Stimulated activated naive CD8-positive, alpha-beta T cell treated with anti-CD3 and anti-CD28 coated beads, Interleukin-15, Interleukin-2, amounts not matched to agents 100 ng/mL and 50 ng/mL, for 24 hours (primary cell): ENCODE measurements at regions not wholly inside any gene's neighbourhood (a gene's known extent, or its start where the extent isn't known, plus 50 kb on each side); places are given as distances from the start of the nearest gene placed in this dataset.
"Not testable (repeated sequence)": the region's sequence is repeated elsewhere in the genome, so short reads cannot be mapped to it uniquely, and the experiment has no call there.

ENCODE experiments used
- H3K27ac Mint-ChIP-seq: one replicate; pipeline ENCODE4 v1.8.0; 2021; ENCODE audit warnings: mild to moderate bottlenecking, mixed read lengths
- H3K27me3 Mint-ChIP-seq: one replicate; pipeline ENCODE4 v1.8.0; 2021; ENCODE audit warnings: mixed read lengths
- H3K36me3 Mint-ChIP-seq: one replicate; pipeline ENCODE4 v1.8.0; 2021; ENCODE audit warnings: low read depth, mixed read lengths
- H3K4me1 Mint-ChIP-seq: one replicate; pipeline ENCODE4 v1.8.0; 2021; ENCODE audit warnings: low read depth, mixed read lengths
- H3K4me3 Mint-ChIP-seq: one replicate; pipeline ENCODE4 v1.8.0; 2021; ENCODE audit warnings: mild to moderate bottlenecking, mixed read lengths
- H3K9me3 Mint-ChIP-seq: one replicate; pipeline ENCODE4 v1.8.0; 2021; ENCODE audit warnings: mixed read lengths

DNA sequence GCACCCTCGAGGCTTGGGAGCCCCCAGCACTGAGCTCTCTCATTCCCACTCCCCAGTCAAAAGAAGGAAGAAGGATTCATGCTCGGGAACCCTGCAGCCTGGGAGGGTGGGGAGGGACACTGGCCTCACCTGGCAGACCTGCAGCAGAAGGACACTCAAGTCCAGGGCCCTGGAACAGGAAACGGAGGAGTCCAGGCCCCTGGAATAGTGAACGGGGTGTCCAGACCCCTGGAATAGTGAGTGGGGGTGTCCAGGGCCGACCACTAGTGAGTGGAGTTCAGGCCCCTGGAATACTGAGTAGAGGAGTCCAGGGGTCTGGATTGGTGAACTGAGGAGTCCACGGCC lies 292.5 kb downstream of the NDUFA10 start:
- no peaks in the 10 kb centered on the region for H3K36me3 Mint-ChIP-seq

DNA sequence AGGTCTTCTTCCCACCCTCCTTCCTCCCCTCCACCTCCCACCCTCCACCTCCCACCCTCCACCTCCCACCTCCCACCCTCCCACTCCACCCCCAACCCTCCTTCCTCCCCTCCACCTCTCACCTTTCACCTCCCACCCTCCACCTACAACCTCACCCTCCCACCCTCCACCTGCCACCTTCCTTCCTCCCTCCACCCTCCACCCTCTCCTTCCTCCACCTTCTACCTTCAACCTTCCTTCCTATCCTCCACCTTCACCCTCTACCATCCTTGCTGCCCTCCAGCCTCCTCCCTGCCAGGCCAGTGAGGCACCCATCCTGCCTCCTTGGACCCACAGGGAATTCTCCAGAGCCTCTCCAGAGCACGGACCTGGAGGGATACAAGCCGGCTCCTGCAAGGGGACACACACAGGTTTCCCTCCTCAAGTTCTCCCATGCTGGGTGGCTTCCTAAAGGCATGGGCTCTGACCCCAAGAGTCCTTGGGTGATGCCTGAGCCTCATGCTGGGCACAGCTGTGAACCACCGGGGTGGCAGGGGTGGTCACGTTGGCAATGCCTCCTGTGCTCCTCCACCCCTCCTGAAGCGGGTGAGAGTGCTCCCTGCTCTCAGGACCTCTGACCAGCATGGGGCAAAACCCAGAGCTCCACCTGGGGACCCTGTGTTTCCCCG lies 293.0 kb downstream of the NDUFA10 start:
- no peak overlapping the region for H3K4me3 Mint-ChIP-seq
- H3K27me3 Mint-ChIP-seq, result no peaks in the 10 kb centered on the region
- no peaks in the 10 kb centered on the region for H3K4me1 Mint-ChIP-seq
- H3K27ac Mint-ChIP-seq, result no peak overlapping the region
- H3K9me3 Mint-ChIP-seq, result peaks cover 5% of the 10 kb centered on the region
- H3K36me3 Mint-ChIP-seq, result no peaks in the 10 kb centered on the region

More for the DNA sequence above, 292.5 kb downstream of the NDUFA10 start:
- Mint-ChIP-seq H3K9me3 (peaks cover 5% of the 10 kb centered on the region), H3K27me3 (no peaks in the 10 kb centered on the region), H3K4me3 (no peak overlapping the region), H3K4me1 (no peaks in the 10 kb centered on the region), H3K27ac (no peak overlapping the region)

DNA sequence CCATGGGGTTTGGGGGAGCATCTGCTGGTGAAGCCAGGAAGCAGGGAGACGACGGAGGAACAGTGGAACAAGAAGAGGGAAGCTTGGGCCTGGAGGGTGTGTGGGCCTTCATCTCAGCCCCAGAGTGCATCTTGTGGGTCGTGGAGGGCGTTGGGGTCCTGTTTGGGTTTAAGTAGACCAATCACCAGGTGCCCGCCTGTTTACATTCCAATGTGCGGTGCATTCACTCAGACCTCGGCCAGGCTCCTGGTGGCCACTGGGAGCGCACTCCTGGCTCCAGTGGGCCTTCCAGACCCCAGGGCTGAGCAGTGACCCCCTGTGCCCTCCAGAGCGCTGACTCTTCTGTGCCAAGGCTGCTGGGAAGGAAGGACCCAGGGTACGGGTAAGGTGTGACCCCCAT lies 293.7 kb downstream of the NDUFA10 start:
- Mint-ChIP-seq H3K4me3 (no peak overlapping the region), H3K36me3 (no peaks in the 10 kb centered on the region), H3K27me3 (no peaks in the 10 kb centered on the region), H3K9me3 (peaks cover 5% of the 10 kb centered on the region), H3K27ac (no peak overlapping the region), H3K4me1 (no peaks in the 10 kb centered on the region)

DNA sequence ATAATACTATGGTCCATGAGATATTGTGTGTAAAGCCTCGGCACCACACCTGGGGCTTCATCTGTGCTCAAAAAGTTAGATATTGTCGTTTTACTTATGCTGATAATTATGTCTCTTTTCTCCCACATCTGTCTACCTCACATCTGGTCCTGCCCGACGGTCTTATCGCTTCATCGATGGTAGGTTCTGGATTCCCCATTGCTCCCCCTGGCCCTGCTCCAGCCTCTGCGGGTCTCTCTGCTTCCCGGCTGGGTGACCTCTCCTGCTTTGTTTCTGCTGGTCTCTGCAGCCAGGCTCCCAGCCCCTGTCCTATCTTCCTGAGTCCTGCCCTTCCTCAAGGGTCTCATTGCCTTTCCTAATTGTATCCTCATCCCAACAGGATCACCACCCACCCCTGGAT lies 294.2 kb downstream of the NDUFA10 start:
- Mint-ChIP-seq H3K4me1 (no peaks in the 10 kb centered on the region), H3K36me3 (no peaks in the 10 kb centered on the region), H3K27ac (no peak overlapping the region), H3K27me3 (no peaks in the 10 kb centered on the region), H3K4me3 (no peak overlapping the region), H3K9me3 (peaks cover 5% of the 10 kb centered on the region)

DNA sequence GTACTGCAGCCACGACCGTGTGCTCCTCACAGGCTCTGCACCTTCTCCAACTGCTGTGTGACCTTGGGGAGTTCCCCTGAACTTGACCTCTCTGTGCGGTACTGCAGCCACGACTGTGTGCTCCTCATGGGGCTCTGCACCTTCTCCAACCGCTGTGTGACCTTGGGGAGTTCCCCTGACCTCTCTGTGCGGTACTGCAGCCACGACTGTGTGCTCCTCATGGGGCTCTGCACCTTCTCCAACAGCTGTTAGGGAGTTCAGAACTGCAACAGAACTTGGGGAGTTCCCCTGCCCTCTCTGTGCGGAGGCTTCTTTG lies 294.6 kb downstream of the NDUFA10 start:
- H3K36me3 Mint-ChIP-seq, H3K4me1 Mint-ChIP-seq, H3K4me3 Mint-ChIP-seq, H3K27me3 Mint-ChIP-seq, H3K9me3 Mint-ChIP-seq, H3K27ac Mint-ChIP-seq: not testable (repeated sequence)

DNA sequence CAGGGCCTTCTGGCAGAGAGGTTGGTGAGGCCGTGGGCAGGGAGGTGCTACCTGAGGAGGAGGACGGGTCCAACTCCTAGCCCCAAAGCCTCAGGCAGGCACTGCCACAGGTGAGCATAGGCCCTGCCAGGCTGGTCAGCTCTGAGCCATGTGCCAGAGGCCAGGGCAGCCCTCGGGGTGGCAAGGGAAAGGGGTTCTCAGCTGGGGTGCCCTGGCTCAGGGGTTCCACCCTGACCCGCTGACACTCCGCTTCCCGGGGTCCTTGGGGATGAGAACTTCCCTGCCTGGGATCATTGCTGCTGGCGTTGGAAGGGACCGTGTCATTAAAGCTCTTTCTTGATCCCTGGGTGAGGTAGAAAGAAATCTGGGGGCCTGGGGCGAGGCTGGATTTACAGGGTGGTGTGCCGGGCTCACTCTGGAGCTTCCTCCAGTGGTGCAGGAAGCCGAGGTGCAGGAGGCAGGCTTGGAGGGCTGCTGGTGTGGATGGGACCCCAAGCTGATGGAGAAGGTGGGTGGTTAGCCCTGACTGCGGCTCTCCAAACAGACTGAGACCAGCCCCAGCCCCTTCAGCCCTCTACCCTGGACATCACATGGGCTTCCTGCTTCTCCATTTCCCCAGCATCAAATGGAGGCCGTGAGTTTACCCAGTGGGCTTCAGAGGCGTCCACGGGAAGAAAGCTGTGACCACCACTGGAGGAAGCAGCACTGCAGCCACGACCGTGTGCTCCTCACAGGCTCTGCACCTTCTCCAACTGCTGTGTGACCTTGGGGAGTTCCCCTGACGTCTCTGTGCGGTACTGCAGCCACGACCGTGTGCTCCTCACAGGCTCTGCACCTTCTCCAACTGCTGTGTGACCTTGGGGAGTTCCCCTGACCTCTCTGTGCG lies 295.2 kb downstream of the NDUFA10 start:
- H3K36me3 Mint-ChIP-seq, result no peaks in the 10 kb centered on the region
- H3K9me3 Mint-ChIP-seq, result peaks cover 5% of the 10 kb centered on the region
- H3K27ac Mint-ChIP-seq, result no peak overlapping the region
- H3K4me3 Mint-ChIP-seq, result no peak overlapping the region
- no peaks in the 10 kb centered on the region for H3K27me3 Mint-ChIP-seq
- no peaks in the 10 kb centered on the region for H3K4me1 Mint-ChIP-seq

DNA sequence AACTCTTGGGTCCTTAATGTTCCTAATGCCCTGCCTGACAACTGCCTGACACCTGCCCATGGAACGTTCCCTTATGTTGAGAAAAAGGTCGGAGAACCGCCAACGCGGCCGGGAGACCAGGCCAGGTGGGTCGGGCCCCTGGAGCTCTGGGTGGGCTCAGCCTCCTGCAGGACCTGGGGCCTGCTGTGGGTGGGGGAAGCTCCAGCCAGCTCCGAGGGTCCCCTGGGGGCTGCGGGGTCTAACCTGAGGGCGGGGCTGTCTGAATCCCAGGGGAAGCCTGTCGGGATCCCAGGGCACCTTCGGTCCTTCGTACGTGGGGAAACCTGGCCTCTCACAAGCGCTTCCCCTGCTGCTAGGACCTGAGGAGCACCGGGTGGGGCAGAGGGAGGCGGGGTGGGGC lies 296.0 kb downstream of the NDUFA10 start:
- H3K4me1 Mint-ChIP-seq, result no peaks in the 10 kb centered on the region
- H3K27ac Mint-ChIP-seq, result no peak overlapping the region
- no peak overlapping the region for H3K4me3 Mint-ChIP-seq
- no peaks in the 10 kb centered on the region for H3K36me3 Mint-ChIP-seq
- peaks cover 3% of the 10 kb centered on the region for H3K9me3 Mint-ChIP-seq
- no peaks in the 10 kb centered on the region for H3K27me3 Mint-ChIP-seq

DNA sequence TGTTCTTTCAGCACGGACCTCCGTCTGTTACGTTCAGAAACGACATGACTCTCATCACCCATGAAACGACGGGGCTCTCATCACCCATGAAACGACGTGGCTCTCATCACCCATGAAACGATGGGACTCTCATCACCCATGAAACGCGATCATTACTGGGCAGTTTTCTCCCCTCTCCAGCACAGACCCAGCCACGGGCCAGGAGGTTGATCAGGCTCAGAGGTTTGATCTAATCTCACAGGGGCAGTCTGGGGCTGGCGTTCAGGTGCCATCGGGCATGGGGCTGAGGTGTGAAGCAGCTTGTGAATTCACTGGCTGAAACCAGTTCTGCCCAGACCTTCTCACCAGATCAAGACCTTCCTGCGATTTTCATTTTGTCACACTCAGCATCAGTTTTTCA lies 296.4 kb downstream of the NDUFA10 start:
- Mint-ChIP-seq H3K27me3 (no peaks in the 10 kb centered on the region), H3K27ac (no peak overlapping the region), H3K9me3 (no peaks in the 10 kb centered on the region), H3K4me1 (no peaks in the 10 kb centered on the region), H3K36me3 (no peaks in the 10 kb centered on the region), H3K4me3 (no peak overlapping the region)

DNA sequence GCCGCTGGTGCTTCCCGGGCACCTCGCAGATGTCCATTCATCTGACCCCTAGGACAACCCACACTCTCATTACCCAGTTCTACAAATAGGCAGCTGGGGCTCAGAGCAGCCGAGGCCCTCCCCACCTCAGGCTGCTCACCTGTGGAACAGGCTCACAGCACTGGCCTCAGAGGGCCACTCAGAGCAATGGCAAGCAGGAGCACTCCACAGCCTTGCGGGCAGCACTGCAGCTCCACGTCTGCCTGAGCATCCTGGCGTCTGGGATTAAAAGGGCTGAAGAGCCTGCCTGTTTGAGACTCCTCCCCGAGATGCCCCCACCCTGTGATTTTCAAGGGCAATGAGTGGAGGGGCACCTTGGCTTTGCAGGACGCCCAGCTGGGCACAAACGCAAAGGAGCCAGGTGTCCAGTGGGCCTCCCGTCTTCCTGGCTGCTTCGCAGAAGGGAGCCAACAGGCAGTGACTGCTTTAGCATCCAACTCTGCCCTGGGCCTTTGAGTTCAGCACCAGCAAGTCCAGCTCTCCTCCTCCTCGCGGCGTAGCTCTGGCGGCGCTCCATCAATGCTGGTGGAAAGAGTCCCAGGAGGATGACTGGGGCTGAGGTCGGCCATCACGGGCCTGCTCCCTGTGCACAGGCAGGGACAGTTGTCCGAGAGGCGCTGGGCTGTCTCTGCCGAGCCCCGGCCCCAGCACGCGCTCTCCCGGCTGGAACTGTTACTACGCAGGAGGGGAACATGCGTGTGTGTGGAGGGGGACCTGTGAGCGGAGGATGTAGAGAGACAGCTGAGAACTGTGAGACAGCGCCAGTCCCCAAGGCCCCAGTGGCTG lies 297.2 kb downstream of the NDUFA10 start:
- H3K36me3 Mint-ChIP-seq, result no peaks in the 10 kb centered on the region
- no peaks in the 10 kb centered on the region for H3K9me3 Mint-ChIP-seq
- no peaks in the 10 kb centered on the region for H3K27me3 Mint-ChIP-seq
- H3K27ac Mint-ChIP-seq, result no peak overlapping the region
- H3K4me1 Mint-ChIP-seq, result no peaks in the 10 kb centered on the region
- no peak overlapping the region for H3K4me3 Mint-ChIP-seq

DNA sequence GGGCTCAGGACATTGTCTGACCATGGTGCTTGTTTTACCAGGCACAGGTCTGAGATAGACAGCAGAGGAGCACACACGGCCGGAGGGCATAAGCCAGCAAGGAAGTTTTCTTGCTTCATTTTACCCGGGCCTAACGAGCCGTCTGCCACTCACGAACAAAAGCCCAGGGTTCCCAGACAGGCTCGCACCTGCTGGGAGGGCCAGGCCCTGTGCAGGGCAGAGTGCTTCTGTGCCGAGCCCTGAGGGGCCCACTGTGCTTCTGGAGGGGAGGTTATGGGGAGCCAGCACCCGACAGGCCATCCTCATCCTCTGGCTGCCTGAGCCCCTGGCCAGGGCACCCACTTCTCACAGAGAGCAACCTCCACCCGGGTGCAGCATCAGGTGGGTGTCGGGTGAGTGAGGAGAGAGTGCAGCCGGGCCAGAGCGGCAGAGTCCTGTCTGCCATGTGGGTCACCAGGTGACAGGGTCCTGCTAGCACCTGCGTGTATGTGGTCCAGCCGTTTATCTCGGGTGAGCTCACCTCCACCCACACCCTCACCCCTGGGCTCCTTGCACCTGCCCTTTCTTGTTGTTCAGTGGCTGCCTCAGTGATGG lies 297.9 kb downstream of the NDUFA10 start:
- Mint-ChIP-seq H3K27me3 (no peaks in the 10 kb centered on the region), H3K9me3 (no peaks in the 10 kb centered on the region), H3K4me3 (no peak overlapping the region), H3K4me1 (no peaks in the 10 kb centered on the region), H3K36me3 (no peaks in the 10 kb centered on the region), H3K27ac (no peak overlapping the region)

DNA sequence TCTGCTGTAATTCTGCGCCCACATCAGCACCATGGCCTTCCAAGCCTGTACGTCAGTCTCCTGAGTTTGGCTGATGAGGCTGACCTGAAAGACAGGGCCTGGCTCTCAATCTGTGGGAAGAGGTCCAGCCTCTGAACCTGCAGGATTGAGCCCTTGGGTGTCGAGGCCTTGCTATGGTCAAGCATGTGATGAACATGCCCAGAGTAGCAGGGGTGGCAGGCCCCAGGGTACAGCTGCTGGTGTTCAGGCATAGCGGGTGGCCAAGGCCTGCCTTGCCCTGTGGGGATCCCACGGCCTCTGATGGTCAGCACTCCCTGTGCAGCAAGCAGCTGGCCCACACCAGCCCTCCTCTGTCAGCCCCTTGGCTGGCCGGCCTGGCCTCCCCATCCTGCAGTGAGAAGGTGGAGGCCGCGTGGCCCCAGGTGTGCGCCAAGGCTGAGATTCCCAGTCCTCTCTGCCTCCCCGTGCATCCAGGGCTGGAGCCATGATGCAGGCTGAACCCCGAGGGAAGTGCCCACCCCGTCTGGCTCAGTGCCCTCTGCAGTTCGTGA lies 298.4 kb downstream of the NDUFA10 start:
- no peaks in the 10 kb centered on the region for H3K4me1 Mint-ChIP-seq
- no peaks in the 10 kb centered on the region for H3K36me3 Mint-ChIP-seq
- H3K27ac Mint-ChIP-seq, result no peak overlapping the region
- no peak overlapping the region for H3K4me3 Mint-ChIP-seq
- no peaks in the 10 kb centered on the region for H3K27me3 Mint-ChIP-seq
- H3K9me3 Mint-ChIP-seq, result no peaks in the 10 kb centered on the region

DNA sequence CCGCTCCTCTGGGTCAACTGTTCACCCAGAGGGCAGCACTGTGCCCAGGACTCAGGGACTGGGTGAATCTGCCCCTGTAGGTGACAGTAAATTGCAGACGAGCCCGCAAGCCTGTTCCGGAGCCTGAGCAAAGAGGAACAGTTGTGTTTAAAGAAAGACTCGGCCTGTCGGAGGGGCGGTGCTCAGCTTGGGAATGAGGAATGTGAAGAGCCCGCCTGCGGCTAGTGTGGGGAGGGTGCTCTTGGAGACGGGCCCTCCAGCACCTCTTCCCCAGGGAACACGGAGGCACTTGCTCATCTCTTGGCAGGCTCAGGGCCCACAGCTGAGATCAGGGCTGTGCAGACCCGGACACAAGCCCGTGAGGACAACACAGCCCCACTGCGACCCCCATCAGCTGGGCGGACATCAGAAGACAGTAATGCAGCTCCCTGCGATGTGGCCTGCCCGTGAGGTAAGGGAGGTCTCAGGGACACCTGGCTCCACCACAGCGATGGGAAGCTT lies 299.0 kb downstream of the NDUFA10 start:
- Mint-ChIP-seq H3K27ac (no peak overlapping the region), H3K27me3 (no peaks in the 10 kb centered on the region), H3K36me3 (no peaks in the 10 kb centered on the region), H3K9me3 (no peaks in the 10 kb centered on the region), H3K4me3 (no peak overlapping the region), H3K4me1 (no peaks in the 10 kb centered on the region)

DNA sequence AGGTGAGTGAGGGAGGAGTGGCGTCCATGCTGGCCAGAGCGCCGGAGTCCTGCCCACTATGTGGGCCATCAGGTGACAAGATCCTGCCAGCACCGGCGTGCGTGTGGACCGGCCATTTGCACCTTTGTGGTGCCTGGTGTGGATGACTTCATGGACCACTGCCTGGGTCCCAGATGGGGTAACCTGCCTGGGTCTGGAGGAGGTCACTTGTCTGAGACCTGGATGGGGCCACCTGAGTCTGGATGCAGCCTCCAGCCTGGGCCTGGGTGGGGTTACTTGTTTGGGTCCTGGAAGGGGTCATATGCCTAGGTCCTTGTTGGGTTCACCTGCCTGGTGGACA lies 299.6 kb downstream of the NDUFA10 start:
- H3K9me3 Mint-ChIP-seq, result no peaks in the 10 kb centered on the region
- H3K36me3 Mint-ChIP-seq, result no peaks in the 10 kb centered on the region
- H3K27ac Mint-ChIP-seq, result no peak overlapping the region
- H3K4me3 Mint-ChIP-seq, result no peak overlapping the region
- no peaks in the 10 kb centered on the region for H3K27me3 Mint-ChIP-seq
- no peaks in the 10 kb centered on the region for H3K4me1 Mint-ChIP-seq

DNA sequence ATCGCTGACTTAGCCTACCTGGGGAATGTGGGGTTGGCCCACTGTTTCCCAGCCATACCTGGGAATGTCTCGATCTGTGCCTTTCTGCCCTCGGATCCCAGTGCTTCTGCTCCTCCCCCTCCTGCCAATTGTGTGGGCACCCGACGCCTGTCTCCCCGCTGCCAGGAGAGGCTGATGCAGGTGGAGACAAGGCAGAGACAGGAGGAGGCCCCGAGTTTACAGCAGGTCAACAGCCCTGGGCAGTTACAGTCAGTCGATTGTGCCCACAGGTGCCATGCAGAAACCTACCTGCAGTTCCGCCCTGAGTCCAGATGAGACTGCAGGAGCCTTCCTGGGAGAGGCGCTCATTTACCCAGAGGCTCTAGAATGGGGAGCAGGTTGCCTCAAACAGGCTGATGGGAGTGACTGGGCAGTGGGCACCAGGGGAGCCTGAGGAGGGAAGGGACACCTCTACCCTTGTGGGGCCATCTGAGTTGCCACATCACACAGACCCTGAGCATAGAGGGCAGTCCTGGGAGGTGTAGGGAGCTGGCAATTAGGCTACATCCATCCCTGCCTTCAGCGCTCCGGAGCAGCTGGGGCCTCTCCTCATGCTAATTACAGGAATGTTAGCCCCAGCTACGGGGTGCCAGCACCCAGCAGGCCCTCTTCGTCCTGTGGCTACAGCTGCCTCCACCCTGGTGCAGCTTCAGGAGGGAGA lies 300.1 kb downstream of the NDUFA10 start:
- no peaks in the 10 kb centered on the region for H3K27me3 Mint-ChIP-seq
- H3K27ac Mint-ChIP-seq, result no peak overlapping the region
- H3K9me3 Mint-ChIP-seq, result no peaks in the 10 kb centered on the region
- H3K4me3 Mint-ChIP-seq, result no peak overlapping the region
- H3K36me3 Mint-ChIP-seq, result no peaks in the 10 kb centered on the region
- no peaks in the 10 kb centered on the region for H3K4me1 Mint-ChIP-seq
